Endodermal cell (in vitro differentiated cells): ENCODE measurements at regions not wholly inside any gene's neighbourhood (a gene's known extent, or its start where the extent isn't known, plus 50 kb on each side); places are given as distances from the start of the nearest gene placed in this dataset.

ENCODE experiments used
- DNase-seq: peaks from one replicate; pipeline ENCODE4 v3.0.0-alpha.2; 2017
- H3K27ac ChIP-seq: 2 replicates; pipeline ENCODE4 v1.5.1; 2013; ENCODE audit warnings: mild to moderate bottlenecking, low read depth, low read length, moderate library complexity
- H3K27me3 ChIP-seq: 2 replicates; pipeline ENCODE4 v1.6.1; 2013; ENCODE audit warnings: mild to moderate bottlenecking, low read length, moderate library complexity; ENCODE audit not compliant: insufficient read depth, control insufficient read depth, poor library complexity, severe bottlenecking
- H3K36me3 ChIP-seq: 2 replicates; pipeline ENCODE4 v1.7.0; 2013; ENCODE audit warnings: mild to moderate bottlenecking, low read length, moderate library complexity; ENCODE audit not compliant: control insufficient read depth, insufficient read depth
- H3K4me1 ChIP-seq: one replicate; pipeline ENCODE4 v1.7.0; 2013; ENCODE audit warnings: low read length; ENCODE audit not compliant: control insufficient read depth, insufficient read depth
- H3K4me3 ChIP-seq: 2 replicates; pipeline ENCODE4 v1.5.1; 2013; ENCODE audit warnings: mild to moderate bottlenecking, low read length, moderate library complexity
- H3K9ac ChIP-seq: 2 replicates; pipeline ENCODE4 v1.6.1; 2013; ENCODE audit warnings: mild to moderate bottlenecking, low read length, moderate library complexity; ENCODE audit not compliant: poor library complexity, severe bottlenecking; ENCODE audit errors: extremely low read depth
- H3K9me3 ChIP-seq: 2 replicates; pipeline ENCODE4 v1.6.1; 2013; ENCODE audit warnings: mild to moderate bottlenecking, low read length, moderate library complexity; ENCODE audit not compliant: control insufficient read depth
- H3K27ac Mint-ChIP-seq: 2 replicates; pipeline ENCODE4 v1.8.0; 2020; ENCODE audit warnings: mixed read lengths
- H3K27me3 Mint-ChIP-seq: 2 replicates; pipeline ENCODE4 v1.8.0; 2021; ENCODE audit warnings: mild to moderate bottlenecking, mixed read lengths; ENCODE audit not compliant: insufficient read depth
- H3K36me3 Mint-ChIP-seq: 2 replicates; pipeline ENCODE4 v1.8.0; 2020; ENCODE audit warnings: low read depth, mixed read lengths
- H3K4me1 Mint-ChIP-seq: 2 replicates; pipeline ENCODE4 v1.8.0; 2020; ENCODE audit warnings: mixed read lengths
- H3K4me3 Mint-ChIP-seq: 2 replicates; pipeline ENCODE4 v1.8.0; 2020; ENCODE audit warnings: mild to moderate bottlenecking, moderate library complexity, mixed read lengths
- H3K9me3 Mint-ChIP-seq: 2 replicates; pipeline ENCODE4 v1.8.0; 2020; ENCODE audit warnings: mild to moderate bottlenecking, mixed read lengths
- CTCF ChIP-seq: fragments of 200-600 bp; sonication (generic); conservative IDR thresholded peaks from 2 replicates; pipeline ENCODE4 v1.5.0; 2021; ENCODE audit warnings: antibody characterized with exemption, mild to moderate bottlenecking
- WGBS, 2 experiments: methylation state at CpG; one replicate each; pipeline versions ENCODE4 v1.1.5 to v1.1.7; 2013; ENCODE audit warnings: missing lambda C conversion rate in 2 of 2, mixed read lengths in 1 of 2; ENCODE audit not compliant: insufficient coverage in 1 of 2, insufficient read length in 1 of 2; 5-methylcytosine and 5-hydroxymethylcytosine counted together

- Histone ChIP-seq H3K27me3 (peaks cover 95% of the 10 kb centered on the region), H3K4me3 (peak overlapping the region; percentile 77), H3K27ac (no peak overlapping the region), H3K36me3 (no peaks in the 10 kb centered on the region), H3K4me1 (no peaks in the 10 kb centered on the region), H3K9me3 (no peaks in the 10 kb centered on the region), H3K9ac (no peak overlapping the region)
- Mint-ChIP-seq H3K36me3 (no peaks in the 10 kb centered on the region), H3K27ac (no peak overlapping the region), H3K4me1 (peaks cover 8% of the 10 kb centered on the region), H3K9me3 (no peaks in the 10 kb centered on the region), H3K4me3 (peak overlapping the region; percentile 60), H3K27me3 (peaks cover 83% of the 10 kb centered on the region)
- peak; percentile 86 for DNase-seq
- peak; percentile 40 for TF ChIP-seq CTCF
- 4 to 6% methylated on average over 11 to 25 of the region's 25 CpGs for WGBS, 2 experiments
These were observed 272.0 kb downstream of the FOXD2 start for GRCh38 chr1:47709872-47710231.

GRCh38 chr1:47710329-47711071 is 272.7 kb downstream of the FOXD2 start:
- H3K4me3 ChIP-seq: peak overlapping the region; percentile 77
- Mint-ChIP-seq H3K36me3 (no peaks in the 10 kb centered on the region), H3K9me3 (no peaks in the 10 kb centered on the region), H3K27ac (no peak overlapping the region), H3K4me3 (peak overlapping the region; percentile 60), H3K27me3 (peaks cover 85% of the 10 kb centered on the region), H3K4me1 (peaks cover 8% of the 10 kb centered on the region)
- DNase-seq: peak; percentile 93
- no peak overlapping the region for H3K9ac ChIP-seq
- H3K9me3 ChIP-seq: no peaks in the 10 kb centered on the region
- H3K4me1 ChIP-seq: no peaks in the 10 kb centered on the region
- H3K27me3 ChIP-seq: peaks cover 95% of the 10 kb centered on the region
- H3K27ac ChIP-seq: no peak overlapping the region
- peak; percentile 99 for TF ChIP-seq CTCF
- WGBS, 2 experiments: 4 to 8% methylated on average over 34 to 46 of the region's 46 CpGs
- H3K36me3 ChIP-seq: no peaks in the 10 kb centered on the region
